GM10266 (cell line): ENCODE measurements at regions not wholly inside any gene's neighbourhood (a gene's known extent, or its start where the extent isn't known, plus 50 kb on each side); places are given as distances from the start of the nearest gene placed in this dataset.

Experiments
- DNase-seq: peaks from one replicate; pipeline ENCODE4 v3.0.0; 2012; ENCODE audit errors: extremely low spot score
- TF ChIP-seq, protein P1 (sequence below): IDR thresholded peaks from 2 replicates; pipeline ENCODE4 v1.5.1; 2012; ENCODE audit warnings: mild to moderate bottlenecking, low read depth; ENCODE audit not compliant: control insufficient read depth, insufficient read depth; ENCODE audit errors: missing control alignments

DNA sequence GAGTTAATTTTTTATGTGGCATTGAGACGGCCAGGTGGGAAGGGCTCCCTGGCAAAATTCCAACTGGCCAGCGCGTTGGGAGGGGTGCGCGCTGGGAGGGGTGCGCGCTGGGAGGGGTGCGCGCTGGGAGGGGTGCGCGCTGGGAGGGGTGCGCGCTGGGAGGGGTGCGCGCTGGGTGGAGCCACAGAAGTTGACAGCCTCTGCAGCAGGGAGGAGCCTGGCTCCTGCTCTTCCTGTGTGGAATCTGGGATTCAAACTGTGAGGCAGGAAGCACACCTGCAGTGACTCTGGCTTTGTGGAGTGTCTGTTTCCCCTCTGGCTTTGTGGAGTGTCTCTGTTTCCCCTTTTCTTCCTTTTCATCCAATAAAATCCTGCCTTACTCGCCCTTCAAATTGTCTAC, 147.9 kb upstream of the CBLN2 start:
- TF ChIP-seq, protein P1, sequence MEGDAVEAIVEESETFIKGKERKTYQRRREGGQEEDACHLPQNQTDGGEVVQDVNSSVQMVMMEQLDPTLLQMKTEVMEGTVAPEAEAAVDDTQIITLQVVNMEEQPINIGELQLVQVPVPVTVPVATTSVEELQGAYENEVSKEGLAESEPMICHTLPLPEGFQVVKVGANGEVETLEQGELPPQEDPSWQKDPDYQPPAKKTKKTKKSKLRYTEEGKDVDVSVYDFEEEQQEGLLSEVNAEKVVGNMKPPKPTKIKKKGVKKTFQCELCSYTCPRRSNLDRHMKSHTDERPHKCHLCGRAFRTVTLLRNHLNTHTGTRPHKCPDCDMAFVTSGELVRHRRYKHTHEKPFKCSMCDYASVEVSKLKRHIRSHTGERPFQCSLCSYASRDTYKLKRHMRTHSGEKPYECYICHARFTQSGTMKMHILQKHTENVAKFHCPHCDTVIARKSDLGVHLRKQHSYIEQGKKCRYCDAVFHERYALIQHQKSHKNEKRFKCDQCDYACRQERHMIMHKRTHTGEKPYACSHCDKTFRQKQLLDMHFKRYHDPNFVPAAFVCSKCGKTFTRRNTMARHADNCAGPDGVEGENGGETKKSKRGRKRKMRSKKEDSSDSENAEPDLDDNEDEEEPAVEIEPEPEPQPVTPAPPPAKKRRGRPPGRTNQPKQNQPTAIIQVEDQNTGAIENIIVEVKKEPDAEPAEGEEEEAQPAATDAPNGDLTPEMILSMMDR = no peak
- DNase-seq = no peak

DNA sequence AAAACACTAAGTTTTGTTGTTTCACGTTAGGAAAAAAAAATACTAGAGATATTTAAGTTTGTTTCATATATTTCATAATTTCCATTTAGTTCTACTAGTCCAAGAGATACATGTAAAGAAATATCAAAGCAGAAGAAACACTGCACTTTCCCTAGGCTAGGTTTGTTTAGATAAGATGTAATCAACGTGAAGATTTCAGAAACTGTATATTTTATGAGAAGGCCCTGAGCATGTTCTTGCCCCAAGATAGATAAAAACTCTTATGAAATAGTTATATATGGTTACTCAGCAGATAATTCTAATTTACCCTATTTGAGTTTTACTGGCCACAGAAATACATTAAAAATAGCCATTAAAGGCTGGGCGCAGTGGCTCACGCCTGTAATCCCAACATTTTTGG, 143.6 kb upstream of the CBLN2 start:
- TF ChIP-seq, protein P1 = no peak
- DNase-seq = no peak

DNA sequence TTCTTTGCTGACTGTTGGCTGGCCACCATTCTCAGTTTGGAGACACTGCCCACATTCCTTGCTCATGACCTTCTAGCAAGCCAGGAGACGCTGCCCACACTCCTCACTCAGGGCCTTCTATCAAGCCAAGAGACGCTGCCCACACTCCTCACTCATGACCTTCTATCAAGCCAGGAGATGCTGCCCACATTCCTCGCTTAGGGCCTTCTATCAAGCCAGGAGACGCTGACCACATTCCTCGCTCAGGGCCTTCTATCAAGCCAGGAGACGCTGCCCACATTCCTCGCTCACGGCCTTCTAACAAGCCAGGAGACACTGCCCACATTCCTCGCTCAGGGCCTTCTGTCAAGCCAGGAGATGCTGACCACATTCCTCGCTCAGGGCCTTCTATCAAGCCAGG, 131.3 kb upstream of the CBLN2 start:
- no peak for DNase-seq
- TF ChIP-seq, protein P1 = no peak

DNA sequence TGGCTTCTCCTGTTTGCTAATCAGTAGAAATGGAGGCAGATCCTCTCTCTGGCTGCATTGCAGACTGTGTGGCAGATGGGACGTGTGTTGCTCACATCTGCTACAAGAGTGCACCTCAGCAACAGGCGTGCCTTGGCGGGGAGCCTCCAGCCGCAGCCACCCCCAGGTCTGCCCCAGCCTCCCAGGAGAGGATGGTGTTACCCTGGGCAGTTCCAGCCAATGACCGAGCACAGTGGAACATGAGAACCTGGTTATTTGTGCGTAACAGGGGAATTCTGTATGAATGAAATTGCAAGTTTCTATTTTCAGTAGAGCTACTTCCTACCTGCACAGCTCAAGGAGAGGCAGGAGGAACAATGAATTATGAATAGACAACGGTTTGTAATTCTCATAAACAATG, 130.6 kb upstream of the CBLN2 start:
- TF ChIP-seq, protein P1 = no peak
- DNase-seq = peak; percentile 62

DNA sequence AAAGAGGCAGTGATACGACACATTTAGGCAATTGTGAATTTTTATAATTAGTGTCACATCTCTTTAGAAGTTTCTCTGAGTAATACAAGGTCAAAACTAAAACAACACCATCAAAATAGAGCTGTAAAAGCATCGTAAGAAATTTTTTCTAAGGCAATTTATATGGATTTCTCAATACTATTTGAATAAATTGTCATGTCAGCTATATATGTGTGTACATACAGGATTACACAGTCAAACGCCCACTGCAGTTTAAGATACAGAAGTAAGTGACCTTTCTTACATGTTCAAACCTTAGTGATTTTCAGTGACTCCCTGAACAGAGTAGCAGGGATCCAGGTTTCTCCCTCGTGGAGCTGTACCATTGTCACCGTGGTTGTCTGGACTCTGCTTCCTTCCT, 129.1 kb upstream of the CBLN2 start:
- TF ChIP-seq, protein P1 = no peak
- no peak for DNase-seq

DNA sequence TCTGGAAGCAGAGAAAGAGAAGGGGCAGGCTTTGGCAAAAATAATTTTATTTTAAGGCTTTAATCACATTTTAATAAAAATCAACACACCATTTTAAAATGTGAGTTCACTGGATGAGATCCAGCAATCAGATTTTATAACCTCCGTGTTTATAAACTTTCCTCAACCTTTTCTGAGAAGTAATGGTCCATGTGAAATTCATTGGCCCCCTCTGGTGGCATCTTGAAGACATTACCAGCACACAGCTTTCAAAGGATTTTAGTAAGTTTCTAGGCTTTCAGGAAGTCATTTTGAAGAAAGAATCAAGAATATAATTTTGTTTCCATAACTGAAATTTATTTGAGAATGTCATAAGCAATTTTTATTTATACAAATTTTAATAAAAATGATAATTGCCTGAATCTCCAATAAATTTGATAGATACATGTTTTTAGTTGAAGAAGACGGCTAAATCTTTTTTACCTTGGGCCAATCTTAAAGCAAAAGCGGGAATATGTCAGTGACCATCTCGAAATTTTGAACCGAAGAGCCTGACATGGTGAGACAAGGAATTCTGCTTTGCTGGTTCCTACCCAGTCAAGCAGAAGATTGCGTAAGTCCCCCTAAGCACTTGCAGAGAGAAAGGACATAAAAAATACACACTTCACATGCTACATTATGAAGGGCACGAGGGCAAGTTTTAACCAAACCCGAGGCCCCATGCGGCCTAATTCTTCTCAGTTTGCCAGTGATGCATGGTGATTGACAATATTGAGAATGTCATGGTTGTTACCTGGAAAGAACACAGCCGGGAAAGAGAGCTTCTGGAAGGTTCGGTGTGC, 128.4 kb upstream of the CBLN2 start:
- peak; percentile 47 for DNase-seq
- TF ChIP-seq, protein P1 = peak; percentile 72

DNA sequence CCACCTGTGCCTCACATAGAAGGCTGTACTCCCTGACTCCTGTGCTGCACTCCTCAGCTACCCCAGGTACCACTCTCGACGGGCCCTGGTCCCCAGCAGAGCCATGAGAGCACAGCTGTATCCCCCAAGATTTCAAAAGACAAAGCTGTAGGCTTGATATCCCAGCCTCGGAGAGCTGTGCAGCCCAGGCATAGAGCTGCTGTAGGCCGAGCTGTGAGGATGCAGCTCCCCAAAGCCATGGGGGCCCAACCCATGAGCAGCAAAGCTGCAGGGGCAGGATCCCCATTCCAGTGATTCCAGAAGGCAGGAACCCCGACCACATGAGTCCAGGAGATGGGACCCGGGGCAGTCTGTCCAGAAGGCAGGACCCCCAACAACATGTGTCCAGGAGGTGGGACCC, 123.8 kb upstream of the CBLN2 start:
- DNase-seq = no peak
- TF ChIP-seq, protein P1 = no peak
